Peyer's patch (tissue), 4 donors: ENCODE measurements at regions not wholly inside any gene's neighbourhood (a gene's known extent, or its start where the extent isn't known, plus 50 kb on each side); places are given as distances from the start of the nearest gene placed in this dataset.

Source experiments
- CTCF ChIP-seq, 6 experiments: fragments of 450-650 bp in 4 of 6; fragments of 200-600 bp in 2 of 6; sonication (generic) in 1 of 6; IDR thresholded peaks; one replicate each; pipeline ENCODE4 v1.5.1; 2017 to 2019; ENCODE audit warnings: antibody characterized with exemption in 6 of 6, mild to moderate bottlenecking in 3 of 6, moderate library complexity in 1 of 6
- POLR2A ChIP-seq, 2 donors: fragments of 450-650 bp; IDR thresholded peaks; one replicate each; pipeline ENCODE4 v1.5.1; 2017; ENCODE audit warnings: antibody characterized with exemption in 2 of 2, mild to moderate bottlenecking in 2 of 2, moderate library complexity in 2 of 2

GRCh38 chr22:49243965-49244364 lies 583.7 kb downstream of the BRD1 start:
- TF ChIP-seq POLR2A (IDR thresholded peaks at IDR 0.05) = no peak
- TF ChIP-seq CTCF (IDR thresholded peaks at IDR 0.05) = no peak
